Activated CD8-positive, alpha-beta T cell treated with anti-CD3 and anti-CD28 coated beads for 36 hours (primary cell): ENCODE measurements at regions not wholly inside any gene's neighbourhood (a gene's known extent, or its start where the extent isn't known, plus 50 kb on each side); places are given as distances from the start of the nearest gene placed in this dataset.
A peak's percentile ranks its signal among the peaks of the same experiment; 100 is the strongest.

Experiments used
- ATAC-seq: fragments of 200-7000 bp; cut with Tn5 transposase; one replicate; pipeline ENCODE4 v1.10.0; 2021; ENCODE audit warnings: mild to moderate bottlenecking, moderate library complexity
- CTCF ChIA-PET: fragments of 350-600 bp; sonication (Branson Sonifier 250); formaldehyde crosslinking; loops from one replicate; lab custom pipeline; 2021; ENCODE audit warnings: antibody characterized with exemption; lab: Charles Lee
- POLR2A ChIA-PET: fragments of 350-600 bp; sonication (Branson Sonifier 250); formaldehyde crosslinking; loops from one replicate; lab custom pipeline; 2021; ENCODE audit warnings: antibody characterized with exemption; lab: Charles Lee
- DNase-seq: peaks from one replicate; pipeline ENCODE4 v3.0.0-alpha.2; 2020
- H3K27ac Mint-ChIP-seq: one replicate; pipeline ENCODE4 v1.8.0; 2021; ENCODE audit warnings: mild to moderate bottlenecking, mixed read lengths
- H3K27me3 Mint-ChIP-seq: one replicate; pipeline ENCODE4 v1.8.0; 2021; ENCODE audit warnings: mixed read lengths
- H3K36me3 Mint-ChIP-seq: one replicate; pipeline ENCODE4 v1.8.0; 2021; ENCODE audit warnings: low read depth, mixed read lengths
- H3K4me1 Mint-ChIP-seq: one replicate; pipeline ENCODE4 v1.8.0; 2021; ENCODE audit warnings: low read depth, mixed read lengths
- H3K4me3 Mint-ChIP-seq: one replicate; pipeline ENCODE4 v1.8.0; 2021; ENCODE audit warnings: mild to moderate bottlenecking, moderate library complexity, mixed read lengths
- H3K9me3 Mint-ChIP-seq: one replicate; pipeline ENCODE4 v1.8.0; 2021; ENCODE audit warnings: mixed read lengths
- intact Hi-C: fragments of 100-400 bp; cut with micrococcal nuclease; formaldehyde crosslinking; loops from one replicate; pipeline ENCODE4 v1.10.0; 2022
- TF ChIP-seq, protein P1 (sequence below): fragments of 200-600 bp; IDR thresholded peaks from one replicate; pipeline ENCODE4 v1.8.0; 2022; ENCODE audit warnings: antibody characterized with exemption, mild to moderate bottlenecking

DNA sequence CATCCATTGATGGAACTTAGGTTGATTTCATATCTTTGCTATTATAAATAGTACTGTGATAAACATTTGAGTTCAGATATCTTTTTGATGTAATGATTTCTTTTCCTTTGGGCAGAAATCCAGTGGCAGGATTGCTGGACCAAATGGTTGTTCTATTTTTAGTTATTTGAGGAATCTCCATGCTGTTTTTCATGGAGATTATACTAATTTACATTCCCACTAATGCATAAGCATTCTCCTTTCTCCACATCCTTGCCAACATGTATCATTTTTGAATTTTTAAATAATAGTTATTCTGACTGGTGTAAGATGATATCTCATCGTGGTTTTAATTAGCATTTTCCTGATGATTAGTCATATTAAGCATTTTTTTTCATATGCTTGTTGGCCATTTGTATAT lies 144.0 kb upstream of the SUCLG2 start:
- POLR2A ChIA-PET, result no interaction called here
- Mint-ChIP-seq H3K9me3 (peaks cover 10% of the 10 kb centered on the region), H3K27ac (no peak overlapping the region), H3K36me3 (peaks cover 2% of the 10 kb centered on the region), H3K27me3 (no peaks in the 10 kb centered on the region), H3K4me1 (no peaks in the 10 kb centered on the region), H3K4me3 (no peak overlapping the region)
- TF ChIP-seq, protein P1, sequence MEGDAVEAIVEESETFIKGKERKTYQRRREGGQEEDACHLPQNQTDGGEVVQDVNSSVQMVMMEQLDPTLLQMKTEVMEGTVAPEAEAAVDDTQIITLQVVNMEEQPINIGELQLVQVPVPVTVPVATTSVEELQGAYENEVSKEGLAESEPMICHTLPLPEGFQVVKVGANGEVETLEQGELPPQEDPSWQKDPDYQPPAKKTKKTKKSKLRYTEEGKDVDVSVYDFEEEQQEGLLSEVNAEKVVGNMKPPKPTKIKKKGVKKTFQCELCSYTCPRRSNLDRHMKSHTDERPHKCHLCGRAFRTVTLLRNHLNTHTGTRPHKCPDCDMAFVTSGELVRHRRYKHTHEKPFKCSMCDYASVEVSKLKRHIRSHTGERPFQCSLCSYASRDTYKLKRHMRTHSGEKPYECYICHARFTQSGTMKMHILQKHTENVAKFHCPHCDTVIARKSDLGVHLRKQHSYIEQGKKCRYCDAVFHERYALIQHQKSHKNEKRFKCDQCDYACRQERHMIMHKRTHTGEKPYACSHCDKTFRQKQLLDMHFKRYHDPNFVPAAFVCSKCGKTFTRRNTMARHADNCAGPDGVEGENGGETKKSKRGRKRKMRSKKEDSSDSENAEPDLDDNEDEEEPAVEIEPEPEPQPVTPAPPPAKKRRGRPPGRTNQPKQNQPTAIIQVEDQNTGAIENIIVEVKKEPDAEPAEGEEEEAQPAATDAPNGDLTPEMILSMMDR, result no peak
- ATAC-seq, result no peak
- DNase-seq, result no peak
- intact Hi-C loops, result loop anchor here (10.0 kb wide), 1 partner anchor 684 kb away; no protein-coding TSS in a partner anchor
- CTCF ChIA-PET, result interaction anchor here (2.1 kb wide), 1 partner anchor 8 kb away, joined by 8 read pairs; no protein-coding TSS in a partner anchor

DNA sequence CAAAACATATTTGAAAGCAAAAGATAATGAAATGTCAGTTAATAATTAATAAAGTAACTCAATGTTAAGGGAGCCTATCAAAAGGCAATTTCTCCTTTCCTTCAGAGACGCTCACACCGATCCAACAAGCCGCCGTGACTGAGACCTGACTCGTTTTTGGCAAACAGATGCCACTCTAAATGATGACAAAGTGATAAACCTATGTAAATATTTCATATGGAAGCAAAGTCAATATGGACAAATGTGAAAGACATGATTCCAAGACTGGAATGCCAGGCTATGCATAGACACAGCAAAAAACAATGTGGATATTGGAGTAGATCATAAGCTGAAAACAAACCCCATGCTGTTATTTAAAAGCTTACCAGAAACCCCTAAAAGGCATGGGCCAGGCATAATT lies 137.2 kb upstream of the SUCLG2 start:
- DNase-seq (no peak), ATAC-seq (no peak)
- TF ChIP-seq, protein P1, result no peak
- ChIA-PET POLR2A (interaction anchor here (1.1 kb wide), 1 partner anchor 10 kb away, joined by 3 read pairs; no protein-coding TSS in a partner anchor), CTCF (interaction anchor here (0.9 to 4.0 kb wide), 4 partner anchors 14 to 678 kb away, joined by 6 to 59 read pairs (median 7); no protein-coding TSS in a partner anchor)
- Mint-ChIP-seq H3K4me1 (peaks cover 8% of the 10 kb centered on the region), H3K27ac (no peak overlapping the region), H3K9me3 (no peaks in the 10 kb centered on the region), H3K27me3 (no peaks in the 10 kb centered on the region), H3K4me3 (no peak overlapping the region), H3K36me3 (no peaks in the 10 kb centered on the region)
- intact Hi-C loops, result loop anchor here (2.0 to 10.0 kb wide), 2 partner anchors 411 to 677 kb away; no protein-coding TSS in a partner anchor

DNA sequence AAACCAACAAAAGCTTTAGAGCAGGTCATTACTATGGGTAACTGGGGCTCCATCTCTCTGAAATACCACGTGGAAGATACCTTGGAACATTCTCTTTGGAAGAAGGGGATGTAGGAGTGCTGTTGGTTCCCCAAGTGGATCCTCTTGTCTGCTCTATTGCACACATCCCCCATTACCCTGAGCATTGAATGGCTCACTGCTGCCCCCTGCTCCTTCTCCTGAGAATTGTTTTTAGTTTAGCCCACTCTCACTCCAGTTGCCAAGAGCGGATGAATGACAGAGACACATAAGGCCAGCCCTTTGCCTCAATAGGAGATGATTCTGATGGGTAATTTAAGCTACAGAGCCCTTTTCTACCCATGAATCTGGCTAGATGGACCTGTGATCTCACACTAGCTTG lies 135.6 kb upstream of the SUCLG2 start:
- no peak overlapping the region for H3K4me3 Mint-ChIP-seq
- H3K27me3 Mint-ChIP-seq, result no peaks in the 10 kb centered on the region
- TF ChIP-seq, protein P1, result peak; percentile 76
- peaks cover 8% of the 10 kb centered on the region for H3K4me1 Mint-ChIP-seq
- ATAC-seq (peak; percentile 73), DNase-seq (peak; percentile 71)
- intact Hi-C loops, result loop anchor here (2.0 to 10.0 kb wide), 2 partner anchors 409 to 675 kb away; no protein-coding TSS in a partner anchor
- H3K9me3 Mint-ChIP-seq, result peaks cover 10% of the 10 kb centered on the region
- peaks cover 5% of the 10 kb centered on the region for H3K36me3 Mint-ChIP-seq
- ChIA-PET CTCF (interaction anchor here (0.7 to 4.0 kb wide), 32 partner anchors 8 to 1101 kb away, joined by 3 to 59 read pairs (median 4); no protein-coding TSS in a partner anchor), POLR2A (interaction anchor here (0.5 kb wide), 1 partner anchor 260 kb away, joined by 3 read pairs; no protein-coding TSS in a partner anchor)
- no peak overlapping the region for H3K27ac Mint-ChIP-seq

DNA sequence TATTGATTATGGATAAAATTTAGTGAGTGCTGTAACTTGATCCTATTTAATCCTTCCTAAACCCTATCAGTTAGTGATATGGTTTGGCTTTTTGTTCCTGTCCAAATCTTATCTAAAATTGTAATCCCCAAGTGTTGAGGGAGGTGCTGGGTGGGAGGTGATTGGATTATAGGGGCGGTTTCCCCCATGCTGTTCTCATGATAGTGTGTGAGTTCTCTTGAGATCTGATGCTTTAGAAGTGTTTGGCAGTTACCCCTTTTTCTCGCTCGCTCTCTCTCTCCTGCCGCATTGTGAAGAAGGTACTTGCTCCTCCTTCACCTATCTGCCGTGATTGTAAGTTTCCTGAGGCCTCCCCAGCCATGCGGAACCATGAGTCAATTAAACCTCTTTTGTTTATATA lies 134.0 kb upstream of the SUCLG2 start:
- POLR2A ChIA-PET, result no interaction called here
- no peak for DNase-seq
- intact Hi-C loops, result no loop called here
- no peak overlapping the region for H3K4me3 Mint-ChIP-seq
- no peak for ATAC-seq
- H3K36me3 Mint-ChIP-seq, result peaks cover 5% of the 10 kb centered on the region
- CTCF ChIA-PET, result interaction anchor here (0.6 to 4.0 kb wide), 3 partner anchors 407 to 678 kb away, joined by 3 to 59 read pairs (median 9); no protein-coding TSS in a partner anchor
- H3K27me3 Mint-ChIP-seq, result no peaks in the 10 kb centered on the region
- H3K9me3 Mint-ChIP-seq, result peaks cover 12% of the 10 kb centered on the region
- TF ChIP-seq, protein P1, result no peak
- H3K27ac Mint-ChIP-seq, result no peak overlapping the region
- peaks cover 8% of the 10 kb centered on the region for H3K4me1 Mint-ChIP-seq
